Gastrocnemius medialis (tissue), 4 donors: ENCODE measurements at regions not wholly inside any gene's neighbourhood (a gene's known extent, or its start where the extent isn't known, plus 50 kb on each side); places are given as distances from the start of the nearest gene placed in this dataset.

Source experiments
- ATAC-seq, 2 donors: fragments of 150-250 bp; one replicate each; pipeline ENCODE4 v1.9.1; 2016
- DNase-seq, 2 donors: peaks; one replicate each; pipeline ENCODE4 v3.0.0-alpha.2; 2019
- H3K27ac ChIP-seq, 4 donors: fragments of 200-600 bp; sonication (generic); 1 replicate in 1 of 4; 2 replicates in 3 of 4; pipeline ENCODE4 v1.5.1; 2016 to 2018; ENCODE audit warnings: mild to moderate bottlenecking in 2 of 4, moderate library complexity in 1 of 4
- H3K27me3 ChIP-seq, 3 donors: fragments of 200-600 bp; sonication (generic) in 2 of 3; 1 replicate in 1 of 3; 2 replicates in 2 of 3; pipeline versions ENCODE4 v1.5.1 to v1.6.0; 2016 to 2019; ENCODE audit warnings: mild to moderate bottlenecking in 1 of 3, moderate library complexity in 1 of 3
- H3K36me3 ChIP-seq, 2 donors: fragments of 200-600 bp; sonication (generic) in 1 of 2; one replicate each; pipeline ENCODE4 v1.5.1; 2017 to 2018
- H3K4me1 ChIP-seq, 2 donors: fragments of 200-600 bp; sonication (generic) in 1 of 2; one replicate each; pipeline ENCODE4 v1.5.1; 2016 to 2017; ENCODE audit warnings: mild to moderate bottlenecking in 2 of 2
- H3K4me3 ChIP-seq, 4 donors: fragments of 200-600 bp; sonication (generic) in 3 of 4; 1 replicate in 1 of 4; 2 replicates in 3 of 4; pipeline ENCODE4 v1.5.1; 2016 to 2019; ENCODE audit warnings: mild to moderate bottlenecking in 2 of 4
- H3K9me3 ChIP-seq, 3 donors: fragments of 200-600 bp; sonication (generic) in 2 of 3; 1 replicate in 1 of 3; 2 replicates in 2 of 3; pipeline ENCODE4 v1.5.1; 2016 to 2019
- CTCF ChIP-seq, 5 experiments: fragments of 450-650 bp in 3 of 5; fragments of 200-600 bp in 2 of 5; sonication (generic) in 2 of 5; IDR thresholded peaks in 4 of 5; conservative IDR thresholded peaks in 1 of 5; 1 replicate in 4 of 5; 2 replicates in 1 of 5; pipeline ENCODE4 v1.5.1; 2016 to 2019; ENCODE audit warnings: antibody characterized with exemption in 5 of 5, mild to moderate bottlenecking in 3 of 5, moderate library complexity in 3 of 5
- POLR2A ChIP-seq, 2 donors: fragments of 450-650 bp; IDR thresholded peaks; one replicate each; pipeline ENCODE4 v1.6.1; 2017; ENCODE audit warnings: antibody characterized with exemption in 2 of 2, mild to moderate bottlenecking in 2 of 2, moderate library complexity in 2 of 2
- in situ Hi-C, 4 donors: fragments of 200-750 bp; cut with MboI; loops; one replicate each; pipeline versions ENCODE4 v1.15.0 to v1.8.0; 2017; ENCODE audit warnings: low sequenced_read_pairs in 4 of 4
- intact Hi-C: fragments of 100-400 bp; cut with DNase I; formaldehyde crosslinking; loops from one replicate; pipeline ENCODE4 v1.15.1; 2023; ENCODE audit warnings: low total_unique reads

GRCh38 chr5:116374434-116374852 lies 200.2 kb downstream of the SEMA6A start:
- H3K27ac ChIP-seq, result peak overlapping the region; percentile 11 to 72 (median 55)
- H3K36me3 ChIP-seq, result no peaks in the 10 kb centered on the region
- H3K27me3 ChIP-seq, result no peaks in the 10 kb centered on the region
- DNase-seq (no peak), ATAC-seq (no peak)
- in situ Hi-C loops, result no loop called here
- peaks cover 74 to 78% of the 10 kb centered on the region in 2 donors for H3K4me1 ChIP-seq
- no peak overlapping the region for H3K4me3 ChIP-seq
- TF ChIP-seq CTCF (IDR thresholded peaks at IDR 0.05 in 4 of 5, conservative IDR thresholded peaks at IDR 0.05 in 1 of 5), result no peak
- TF ChIP-seq POLR2A (IDR thresholded peaks at IDR 0.05), result no peak
- intact Hi-C loops, result loop anchor here (10.0 kb wide), 1 partner anchor 160 kb away; no protein-coding TSS in a partner anchor
- H3K9me3 ChIP-seq, result no peaks in the 10 kb centered on the region

GRCh38 chr5:116372931-116373597 lies 201.6 kb downstream of the SEMA6A start:
- peak overlapping the region in 3 of 4 donors; percentile 58 to 70 (median 64) for H3K27ac ChIP-seq
- intact Hi-C loops, result loop anchor here (10.0 kb wide), 1 partner anchor 162 kb away; no protein-coding TSS in a partner anchor
- no peak for TF ChIP-seq CTCF (IDR thresholded peaks at IDR 0.05 in 4 of 5, conservative IDR thresholded peaks at IDR 0.05 in 1 of 5)
- no peak for TF ChIP-seq POLR2A (IDR thresholded peaks at IDR 0.05)
- in situ Hi-C loops, result no loop called here
- no peak overlapping the region for H3K4me3 ChIP-seq
- ATAC-seq (peak in 1 of 2 donors; percentile 33), DNase-seq (no peak)
- H3K36me3 ChIP-seq, result no peaks in the 10 kb centered on the region
- peaks cover 64 to 69% of the 10 kb centered on the region in 2 donors for H3K4me1 ChIP-seq
- no peaks in the 10 kb centered on the region for H3K9me3 ChIP-seq
- H3K27me3 ChIP-seq, result no peaks in the 10 kb centered on the region

- no peak overlapping the region for H3K4me3 ChIP-seq
- H3K36me3 ChIP-seq, result no peaks in the 10 kb centered on the region
- no peaks in the 10 kb centered on the region for H3K9me3 ChIP-seq
- peaks cover 55 to 57% of the 10 kb centered on the region in 2 donors for H3K4me1 ChIP-seq
- H3K27me3 ChIP-seq, result no peaks in the 10 kb centered on the region
- in situ Hi-C loops (no loop called here), intact Hi-C loops (loop anchor here (10.0 kb wide), 1 partner anchor 163 kb away; no protein-coding TSS in a partner anchor)
- peak overlapping the region; percentile 55 to 70 (median 61) for H3K27ac ChIP-seq
- TF ChIP-seq POLR2A (IDR thresholded peaks at IDR 0.05), result no peak
- TF ChIP-seq CTCF (IDR thresholded peaks at IDR 0.05 in 4 of 5, conservative IDR thresholded peaks at IDR 0.05 in 1 of 5), result no peak
- peak; percentile 52 to 86 for ATAC-seq
- DNase-seq, result no peak
These were observed 202.7 kb downstream of the SEMA6A start for GRCh38 chr5:116371935-116372334.

GRCh38 chr5:116371431-116371830 lies 203.2 kb downstream of the SEMA6A start:
- Histone ChIP-seq H3K4me3 (no peak overlapping the region), H3K36me3 (no peaks in the 10 kb centered on the region), H3K27ac (peak overlapping the region; percentile 55 to 70 (median 61)), H3K9me3 (no peaks in the 10 kb centered on the region), H3K4me1 (peaks cover 51 to 52% of the 10 kb centered on the region in 2 donors), H3K27me3 (no peaks in the 10 kb centered on the region)
- no peak for TF ChIP-seq POLR2A (IDR thresholded peaks at IDR 0.05)
- no peak for TF ChIP-seq CTCF (IDR thresholded peaks at IDR 0.05 in 4 of 5, conservative IDR thresholded peaks at IDR 0.05 in 1 of 5)
- ATAC-seq (no peak), DNase-seq (no peak)
- intact Hi-C loops, result loop anchor here (10.0 kb wide), 1 partner anchor 163 kb away; no protein-coding TSS in a partner anchor
- in situ Hi-C loops, result no loop called here
